Parathyroid adenoma (tissue), 2 donors: ENCODE measurements at regions not wholly inside any gene's neighbourhood (a gene's known extent, or its start where the extent isn't known, plus 50 kb on each side); places are given as distances from the start of the nearest gene placed in this dataset.

Source experiments
- H2AFZ ChIP-seq: fragments of 300-600 bp; sonication (generic); one replicate; pipeline ENCODE4 v1.7.0; 2017; ENCODE audit warnings: antibody characterized with exemption, mild to moderate bottlenecking
- H3K27ac ChIP-seq: fragments of 300-600 bp; sonication (generic); one replicate; pipeline ENCODE4 v1.7.0; 2017
- H3K27me3 ChIP-seq: fragments of 300-600 bp; sonication (generic); one replicate; pipeline ENCODE4 v1.7.0; 2017; ENCODE audit warnings: low read length; ENCODE audit not compliant: control insufficient read depth, insufficient read depth
- H3K36me3 ChIP-seq: fragments of 300-600 bp; sonication (generic); one replicate; pipeline ENCODE4 v1.7.0; 2017; ENCODE audit warnings: low read length; ENCODE audit not compliant: control insufficient read depth, insufficient read depth
- H3K4me1 ChIP-seq: fragments of 300-600 bp; sonication (generic); one replicate; pipeline ENCODE4 v1.7.0; 2017; ENCODE audit warnings: control low read depth
- H3K4me2 ChIP-seq: fragments of 300-600 bp; sonication (generic); one replicate; pipeline ENCODE4 v1.7.0; 2017; ENCODE audit warnings: low read length
- H3K4me3 ChIP-seq: fragments of 300-600 bp; sonication (generic); one replicate; pipeline ENCODE4 v1.7.0; 2017; ENCODE audit warnings: low read depth, low read length
- H3K79me2 ChIP-seq: fragments of 300-600 bp; sonication (generic); one replicate; pipeline ENCODE4 v1.7.0; 2017; ENCODE audit warnings: control low read depth
- H3K9ac ChIP-seq: fragments of 300-600 bp; sonication (generic); one replicate; pipeline ENCODE4 v1.7.0; 2017; ENCODE audit warnings: mild to moderate bottlenecking
- H3K9me3 ChIP-seq: fragments of 300-600 bp; sonication (generic); one replicate; pipeline ENCODE4 v1.7.0; 2017; ENCODE audit warnings: low read length; ENCODE audit not compliant: control insufficient read depth
- TF ChIP-seq, protein P1 (sequence below): fragments of 300-600 bp; sonication (generic); IDR thresholded peaks from one replicate; pipeline ENCODE4 v1.7.0; 2017; ENCODE audit warnings: antibody characterized with exemption, mild to moderate bottlenecking
- donor health status: primary hyperparathyroidism.

DNA sequence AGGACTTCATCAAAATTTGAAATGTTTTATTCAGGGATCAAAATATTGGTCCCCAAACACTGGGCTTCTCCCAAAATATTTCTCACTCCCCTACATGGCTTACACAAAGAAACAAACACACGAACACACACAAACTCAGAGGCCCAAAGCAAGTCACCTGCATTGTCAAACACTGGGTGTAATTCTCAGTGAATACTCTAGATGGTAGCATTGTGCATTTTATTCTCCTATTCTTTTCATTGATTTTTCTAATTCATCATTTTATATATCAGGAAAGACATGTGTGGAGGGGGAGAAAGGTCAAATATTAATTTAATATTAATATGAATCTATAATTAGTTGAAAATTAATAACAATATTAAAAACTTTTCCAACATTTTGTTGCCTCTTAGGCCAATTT lies 72.3 kb upstream of the TNMD start:
- TF ChIP-seq, protein P1, sequence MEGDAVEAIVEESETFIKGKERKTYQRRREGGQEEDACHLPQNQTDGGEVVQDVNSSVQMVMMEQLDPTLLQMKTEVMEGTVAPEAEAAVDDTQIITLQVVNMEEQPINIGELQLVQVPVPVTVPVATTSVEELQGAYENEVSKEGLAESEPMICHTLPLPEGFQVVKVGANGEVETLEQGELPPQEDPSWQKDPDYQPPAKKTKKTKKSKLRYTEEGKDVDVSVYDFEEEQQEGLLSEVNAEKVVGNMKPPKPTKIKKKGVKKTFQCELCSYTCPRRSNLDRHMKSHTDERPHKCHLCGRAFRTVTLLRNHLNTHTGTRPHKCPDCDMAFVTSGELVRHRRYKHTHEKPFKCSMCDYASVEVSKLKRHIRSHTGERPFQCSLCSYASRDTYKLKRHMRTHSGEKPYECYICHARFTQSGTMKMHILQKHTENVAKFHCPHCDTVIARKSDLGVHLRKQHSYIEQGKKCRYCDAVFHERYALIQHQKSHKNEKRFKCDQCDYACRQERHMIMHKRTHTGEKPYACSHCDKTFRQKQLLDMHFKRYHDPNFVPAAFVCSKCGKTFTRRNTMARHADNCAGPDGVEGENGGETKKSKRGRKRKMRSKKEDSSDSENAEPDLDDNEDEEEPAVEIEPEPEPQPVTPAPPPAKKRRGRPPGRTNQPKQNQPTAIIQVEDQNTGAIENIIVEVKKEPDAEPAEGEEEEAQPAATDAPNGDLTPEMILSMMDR, result peak; percentile 57
- Histone ChIP-seq H3K36me3 (no peaks in the 10 kb centered on the region), H3K4me3 (no peak overlapping the region), H3K9ac (no peak overlapping the region), H3K4me1 (no peaks in the 10 kb centered on the region), H3K27ac (no peak overlapping the region), H3K79me2 (no peaks in the 10 kb centered on the region), H3K4me2 (no peak overlapping the region), H3K9me3 (no peaks in the 10 kb centered on the region), H2AFZ (no peak overlapping the region), H3K27me3 (no peaks in the 10 kb centered on the region)

DNA sequence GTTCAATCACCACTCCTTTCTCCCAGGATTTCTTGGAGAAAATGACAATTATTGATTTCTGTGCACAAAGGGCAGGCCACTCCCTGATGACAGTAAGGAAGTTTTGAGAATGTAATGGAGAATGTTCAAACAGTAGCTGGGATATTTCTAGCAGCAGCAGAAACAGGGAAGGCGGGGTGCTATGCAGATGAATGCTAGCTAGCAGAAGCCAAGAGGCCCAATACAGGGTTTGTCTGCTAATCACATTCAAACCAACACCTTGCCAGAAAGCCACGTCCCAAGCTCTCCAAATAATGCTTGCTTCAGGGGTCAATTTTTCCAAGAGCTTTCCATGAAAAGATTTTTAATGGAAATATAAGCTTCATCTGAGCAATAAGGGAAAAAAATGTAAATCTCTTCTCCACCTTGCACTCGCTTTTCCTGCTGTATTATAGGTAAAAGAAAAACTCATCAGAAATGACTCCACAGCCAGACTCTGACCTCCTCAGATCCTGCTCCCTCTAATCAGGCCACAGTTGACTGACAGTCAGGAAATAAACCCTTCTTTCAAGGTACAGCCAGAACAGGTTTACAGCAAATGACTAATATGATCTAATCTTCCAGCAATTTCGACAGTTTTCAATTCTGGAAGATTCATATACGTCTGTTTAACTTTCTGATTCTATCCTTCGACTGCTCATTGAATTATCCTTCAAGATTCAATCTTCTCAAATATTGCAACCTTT lies 84.7 kb upstream of the PCDH19 start:
- TF ChIP-seq, protein P1, result no peak
- Histone ChIP-seq H2AFZ (no peak overlapping the region), H3K4me2 (no peak overlapping the region), H3K4me1 (no peaks in the 10 kb centered on the region), H3K79me2 (no peaks in the 10 kb centered on the region), H3K9ac (no peak overlapping the region), H3K27ac (no peak overlapping the region), H3K4me3 (no peak overlapping the region), H3K27me3 (no peaks in the 10 kb centered on the region), H3K36me3 (no peaks in the 10 kb centered on the region), H3K9me3 (no peaks in the 10 kb centered on the region)

DNA sequence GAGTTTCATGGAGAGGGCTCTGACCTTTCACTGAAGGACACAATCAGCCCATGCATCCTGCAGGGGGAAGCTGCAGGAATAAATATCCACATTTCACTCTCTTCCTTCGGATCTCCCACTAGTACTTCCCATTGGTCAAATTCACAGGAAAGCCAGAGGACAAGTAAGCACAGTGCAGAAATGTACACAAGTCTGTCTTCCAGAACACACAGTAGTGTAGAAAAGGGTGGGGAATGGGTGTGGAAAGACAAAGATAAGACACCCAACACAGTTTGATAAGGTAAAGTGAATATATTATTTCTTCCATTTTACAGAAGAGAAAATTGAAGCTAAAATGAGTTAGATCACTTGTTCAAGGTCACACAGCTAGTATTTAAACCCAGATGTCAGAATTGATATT lies 81.1 kb upstream of the PCDH19 start:
- Histone ChIP-seq H3K4me1 (no peaks in the 10 kb centered on the region), H3K27ac (no peak overlapping the region), H3K4me3 (no peak overlapping the region), H3K9ac (no peak overlapping the region), H3K27me3 (no peaks in the 10 kb centered on the region), H2AFZ (no peak overlapping the region), H3K79me2 (no peaks in the 10 kb centered on the region), H3K36me3 (no peaks in the 10 kb centered on the region), H3K4me2 (no peak overlapping the region), H3K9me3 (no peaks in the 10 kb centered on the region)
- TF ChIP-seq, protein P1, result no peak

DNA sequence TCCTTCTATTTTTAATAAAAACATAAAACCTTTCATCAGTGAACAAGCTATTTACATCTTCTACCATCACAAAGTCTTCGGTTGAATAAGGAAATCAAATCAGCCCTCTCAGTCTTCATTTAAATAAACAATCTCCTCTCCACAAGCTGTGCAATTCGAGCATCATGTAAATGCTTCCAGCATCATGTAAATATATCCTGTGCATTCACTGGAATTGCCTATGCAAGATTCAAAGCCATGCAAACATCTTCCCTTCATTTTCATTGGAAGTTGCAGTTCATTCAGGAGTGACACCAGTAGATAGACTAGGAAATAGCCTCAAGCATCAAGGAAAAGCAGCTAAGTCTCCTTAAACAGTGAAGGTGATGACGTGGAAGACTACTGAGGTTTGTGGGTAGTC lies 77.7 kb upstream of the PCDH19 start:
- TF ChIP-seq, protein P1, result no peak
- H3K36me3 ChIP-seq, result no peaks in the 10 kb centered on the region
- H3K9me3 ChIP-seq, result no peaks in the 10 kb centered on the region
- H3K4me3 ChIP-seq, result no peak overlapping the region
- H3K4me2 ChIP-seq, result no peak overlapping the region
- H3K79me2 ChIP-seq, result no peaks in the 10 kb centered on the region
- H3K4me1 ChIP-seq, result no peaks in the 10 kb centered on the region
- no peak overlapping the region for H3K27ac ChIP-seq
- no peaks in the 10 kb centered on the region for H3K27me3 ChIP-seq
- H2AFZ ChIP-seq, result no peak overlapping the region
- no peak overlapping the region for H3K9ac ChIP-seq

DNA sequence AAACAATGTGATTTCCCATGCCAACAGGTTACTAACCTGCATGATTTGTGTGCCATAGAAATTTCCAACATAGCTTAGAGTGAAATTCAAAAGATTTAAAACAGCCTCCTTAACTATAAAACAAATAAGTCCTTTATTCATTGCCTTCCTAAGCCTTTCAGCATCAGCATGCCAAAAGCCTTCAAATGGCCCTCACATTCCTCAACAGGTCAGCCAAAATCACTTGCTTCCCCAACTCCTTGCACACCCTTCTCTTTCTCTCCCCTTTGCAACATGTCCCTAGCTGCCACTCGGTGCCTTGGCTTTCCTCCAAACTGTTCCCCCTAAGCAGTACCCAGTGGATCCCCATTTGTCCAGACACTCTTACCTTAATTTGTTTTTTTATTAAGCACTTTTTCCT lies 74.9 kb upstream of the PCDH19 start:
- Histone ChIP-seq H3K4me1 (no peaks in the 10 kb centered on the region), H2AFZ (no peak overlapping the region), H3K27me3 (no peaks in the 10 kb centered on the region), H3K36me3 (no peaks in the 10 kb centered on the region), H3K27ac (no peak overlapping the region), H3K9ac (no peak overlapping the region), H3K4me2 (no peak overlapping the region), H3K4me3 (no peak overlapping the region), H3K9me3 (no peaks in the 10 kb centered on the region), H3K79me2 (no peaks in the 10 kb centered on the region)
- TF ChIP-seq, protein P1, result no peak
